ENCODE measurements at regions not wholly inside any gene's neighbourhood (a gene's known extent, or its start where the extent isn't known, plus 50 kb on each side); places are given as distances from the start of the nearest gene placed in this dataset.

DNA sequence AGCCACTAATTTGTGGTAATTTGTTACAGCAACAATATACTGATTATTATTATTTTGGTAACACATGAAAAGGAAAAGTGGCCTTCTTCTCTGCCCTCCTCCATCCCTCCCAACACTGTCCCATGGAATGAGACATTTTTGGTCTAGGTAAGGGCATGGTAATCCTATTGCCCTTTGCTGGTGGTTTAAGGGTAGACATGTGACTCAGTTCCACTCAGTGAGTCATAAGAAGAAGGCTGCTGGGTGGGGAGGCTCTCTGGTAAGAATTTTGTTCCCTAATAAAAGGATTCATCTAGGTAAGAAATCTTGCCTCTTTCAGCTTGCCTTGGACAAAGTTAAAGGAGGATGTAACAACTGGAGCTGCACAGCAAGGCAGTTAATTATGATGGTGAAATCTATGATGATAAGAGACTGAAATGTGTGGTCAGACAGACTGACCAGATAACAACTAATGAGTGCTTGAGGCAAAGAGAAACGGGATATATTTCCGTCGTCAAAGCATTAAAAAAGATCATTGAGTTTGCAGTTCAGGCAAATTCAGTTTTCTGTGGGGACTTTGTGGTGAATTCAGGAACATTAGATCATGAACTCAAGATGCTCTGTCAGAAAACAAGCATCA is 232.0 kb upstream of the KCNK2 start:
- peaks cover 10% of the 10 kb centered on the region for H3K9me3 ChIP-seq
- intact Hi-C loops (cut with DNase I): no loop called here
- DNase-seq: no peak
- TF ChIP-seq, protein P1, sequence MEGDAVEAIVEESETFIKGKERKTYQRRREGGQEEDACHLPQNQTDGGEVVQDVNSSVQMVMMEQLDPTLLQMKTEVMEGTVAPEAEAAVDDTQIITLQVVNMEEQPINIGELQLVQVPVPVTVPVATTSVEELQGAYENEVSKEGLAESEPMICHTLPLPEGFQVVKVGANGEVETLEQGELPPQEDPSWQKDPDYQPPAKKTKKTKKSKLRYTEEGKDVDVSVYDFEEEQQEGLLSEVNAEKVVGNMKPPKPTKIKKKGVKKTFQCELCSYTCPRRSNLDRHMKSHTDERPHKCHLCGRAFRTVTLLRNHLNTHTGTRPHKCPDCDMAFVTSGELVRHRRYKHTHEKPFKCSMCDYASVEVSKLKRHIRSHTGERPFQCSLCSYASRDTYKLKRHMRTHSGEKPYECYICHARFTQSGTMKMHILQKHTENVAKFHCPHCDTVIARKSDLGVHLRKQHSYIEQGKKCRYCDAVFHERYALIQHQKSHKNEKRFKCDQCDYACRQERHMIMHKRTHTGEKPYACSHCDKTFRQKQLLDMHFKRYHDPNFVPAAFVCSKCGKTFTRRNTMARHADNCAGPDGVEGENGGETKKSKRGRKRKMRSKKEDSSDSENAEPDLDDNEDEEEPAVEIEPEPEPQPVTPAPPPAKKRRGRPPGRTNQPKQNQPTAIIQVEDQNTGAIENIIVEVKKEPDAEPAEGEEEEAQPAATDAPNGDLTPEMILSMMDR (IDR thresholded peaks at IDR 0.05): no peak
- no peaks in the 10 kb centered on the region for H3K27me3 ChIP-seq (ENCODE audit: insufficient read depth in 3 of 3, low read length in 2 of 3)
- no peak overlapping the region for H3K4me3 ChIP-seq
- no peak for ATAC-seq
- H3K36me3 ChIP-seq (ENCODE audit: insufficient read depth in 1 of 2, low read depth in 1 of 2): no peaks in the 10 kb centered on the region
- H3K27ac ChIP-seq: no peak overlapping the region
- H3K4me1 ChIP-seq: no peaks in the 10 kb centered on the region
- WGBS, 3 donors: 90 to 97% (median 92%) methylated on average over 3 of the region's 3 CpGs

DNA sequence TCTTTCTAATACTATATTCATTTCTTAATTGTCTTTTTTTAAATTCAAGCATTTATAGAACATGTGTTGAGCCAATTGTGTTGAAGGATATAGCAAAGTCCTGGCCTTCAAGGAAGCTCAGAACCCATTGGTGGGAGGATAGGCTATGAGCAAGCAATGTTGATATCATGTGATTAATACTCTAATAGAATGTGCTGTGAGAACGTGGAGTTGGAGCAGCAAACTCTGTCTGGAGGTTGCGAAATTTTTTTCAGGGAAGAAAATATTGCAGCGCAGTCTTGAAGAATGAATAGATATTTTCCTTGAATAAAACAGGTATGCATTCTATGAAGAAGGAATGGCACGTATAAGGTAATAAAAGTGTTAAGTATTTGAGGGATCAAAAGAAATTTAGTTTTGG is 229.2 kb upstream of the KCNK2 start:
- DNase-seq: no peak
- TF ChIP-seq, protein P1 (IDR thresholded peaks at IDR 0.05): no peak
- intact Hi-C loops (cut with DNase I): no loop called here

DNA sequence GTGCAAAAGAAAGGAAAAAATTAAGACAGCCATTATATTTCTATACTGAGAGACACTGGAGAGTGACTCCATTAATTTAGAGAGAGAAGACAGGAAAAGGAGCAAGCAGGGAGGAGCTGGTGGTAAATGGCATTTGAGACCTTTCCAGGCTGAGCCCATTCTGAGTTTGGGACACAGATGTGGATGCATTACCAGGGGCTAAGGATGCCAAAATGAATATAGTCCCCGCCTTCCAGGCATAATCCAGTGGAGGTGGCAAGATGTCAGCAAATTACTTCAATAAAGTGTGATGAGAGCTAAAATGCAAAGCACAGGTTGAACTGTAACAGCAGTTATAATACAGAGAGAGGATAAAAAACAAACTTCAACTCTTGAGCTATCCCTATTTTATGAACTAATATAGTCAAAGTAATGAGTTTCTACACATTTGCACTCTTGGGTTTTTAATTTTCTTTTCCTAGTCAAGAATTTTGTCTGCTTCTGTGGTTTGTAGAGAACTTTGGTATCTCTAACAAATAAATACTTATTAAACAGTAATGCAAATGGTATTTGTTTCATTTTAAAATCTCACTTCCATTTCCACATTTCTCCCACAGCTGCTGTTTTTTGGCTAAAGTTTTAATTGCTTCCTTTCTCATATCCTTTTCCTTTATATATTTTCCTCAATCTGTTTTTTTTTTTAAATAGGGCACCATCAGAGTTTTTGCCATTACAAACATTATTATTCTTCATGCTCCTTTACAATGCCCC is 228.2 kb upstream of the KCNK2 start:
- 72 to 87% (median 81%) methylated on average over 1 of the region's 1 CpG for WGBS, 3 donors
- DNase-seq (no peak), ATAC-seq (no peak)
- intact Hi-C loops (cut with DNase I): no loop called here
- no peaks in the 10 kb centered on the region for H3K36me3 ChIP-seq (ENCODE audit: insufficient read depth in 1 of 2, low read depth in 1 of 2)
- H3K27ac ChIP-seq: no peak overlapping the region
- no peak overlapping the region for H3K4me3 ChIP-seq
- H3K9me3 ChIP-seq: peaks cover 10% of the 10 kb centered on the region
- no peaks in the 10 kb centered on the region for H3K27me3 ChIP-seq (ENCODE audit: insufficient read depth in 3 of 3, low read length in 2 of 3)
- H3K4me1 ChIP-seq: no peaks in the 10 kb centered on the region
- TF ChIP-seq, protein P1 (IDR thresholded peaks at IDR 0.05): no peak

More for the DNA sequence above, 229.2 kb upstream of the KCNK2 start:
- Histone ChIP-seq H3K9me3 (peaks cover 10% of the 10 kb centered on the region), H3K27me3 (ENCODE audit: insufficient read depth in 3 of 3, low read length in 2 of 3) (no peaks in the 10 kb centered on the region), H3K4me1 (no peaks in the 10 kb centered on the region), H3K36me3 (ENCODE audit: insufficient read depth in 1 of 2, low read depth in 1 of 2) (no peaks in the 10 kb centered on the region), H3K4me3 (no peak overlapping the region), H3K27ac (no peak overlapping the region)
- no peak for ATAC-seq
- WGBS, 3 donors: 85 to 91% (median 86%) methylated on average over 4 of the region's 4 CpGs

DNA sequence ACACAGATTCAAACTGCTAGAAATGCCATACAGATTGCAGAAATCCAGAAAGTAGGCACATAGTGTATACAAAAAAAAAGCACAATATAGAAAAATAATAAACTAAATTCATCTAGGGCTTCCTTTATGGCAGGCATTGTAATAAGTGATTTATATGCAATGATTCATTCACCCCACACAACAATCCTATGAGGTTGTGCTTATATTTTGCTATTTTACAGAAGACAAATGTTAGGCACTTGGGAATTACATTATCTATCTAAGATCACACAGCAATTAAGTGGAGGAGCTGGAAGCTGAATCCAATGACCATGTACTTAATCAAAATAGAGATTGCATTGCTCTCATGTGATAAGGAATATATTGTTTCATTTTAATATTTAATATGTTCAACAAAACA is 225.7 kb upstream of the KCNK2 start:
- Histone ChIP-seq H3K27me3 (ENCODE audit: insufficient read depth in 3 of 3, low read length in 2 of 3) (no peaks in the 10 kb centered on the region), H3K27ac (no peak overlapping the region), H3K9me3 (no peaks in the 10 kb centered on the region), H3K4me3 (no peak overlapping the region), H3K4me1 (no peaks in the 10 kb centered on the region), H3K36me3 (ENCODE audit: insufficient read depth in 1 of 2, low read depth in 1 of 2) (no peaks in the 10 kb centered on the region)
- TF ChIP-seq, protein P1 (IDR thresholded peaks at IDR 0.05): no peak
- no peak for ATAC-seq
- intact Hi-C loops (cut with DNase I): no loop called here
- DNase-seq: no peak

Data from psoas muscle (tissue), 7 donors.